ENCODE measurements at regions not wholly inside any gene's neighbourhood (a gene's known extent, or its start where the extent isn't known, plus 50 kb on each side); places are given as distances from the start of the nearest gene placed in this dataset.

- TF ChIP-seq EZH2 (IDR thresholded peaks at IDR 0.05; ENCODE audit: borderline replicate concordance, low read depth, low read length) (no peak), KLF16 (IDR thresholded peaks at IDR 0.05) (no peak), SP1 (CRISPR knock-in tag; IDR thresholded peaks at IDR 0.05) (no peak), PHB2 (IDR thresholded peaks at IDR 0.05; ENCODE audit: low read depth) (no peak), EP300 (IDR thresholded peaks at IDR 0.05; ENCODE audit: low read length) (no peak), SIN3A (IDR thresholded peaks at IDR 0.05; ENCODE audit: borderline replicate concordance in 2 of 2, control insufficient read depth in 1 of 2, low read depth in 2 of 2, low read length in 2 of 2) (no peak), KAT2B (IDR thresholded peaks at IDR 0.05; ENCODE audit: low read depth, low read length) (no peak), TEAD4 (IDR thresholded peaks at IDR 0.05; ENCODE audit: low read length) (no peak), TEAD4 (CRISPR knock-in tag; IDR thresholded peaks at IDR 0.05; ENCODE audit: borderline replicate concordance) (no peak), POLR2AphosphoS5 (IDR thresholded peaks at IDR 0.05; ENCODE audit: control insufficient read depth, insufficient read depth, low read depth, low read length) (no peak), PCBP2 (IDR thresholded peaks at IDR 0.05; ENCODE audit: low read depth, low read length, poor library complexity, severe bottlenecking) (no peak), SFPQ (IDR thresholded peaks at IDR 0.05; ENCODE audit: low read depth, low read length) (no peak)
Observed at GRCh38 chr2:7559791-7560190, 642.6 kb downstream of the RNF144A start.

Measured in K562 (cell line).